ENCODE measurements at regions not wholly inside any gene's neighbourhood (a gene's known extent, or its start where the extent isn't known, plus 50 kb on each side); places are given as distances from the start of the nearest gene placed in this dataset.
"Not testable (repeated sequence)": the region's sequence is repeated elsewhere in the genome, so short reads cannot be mapped to it uniquely, and the experiment has no call there.

DNA sequence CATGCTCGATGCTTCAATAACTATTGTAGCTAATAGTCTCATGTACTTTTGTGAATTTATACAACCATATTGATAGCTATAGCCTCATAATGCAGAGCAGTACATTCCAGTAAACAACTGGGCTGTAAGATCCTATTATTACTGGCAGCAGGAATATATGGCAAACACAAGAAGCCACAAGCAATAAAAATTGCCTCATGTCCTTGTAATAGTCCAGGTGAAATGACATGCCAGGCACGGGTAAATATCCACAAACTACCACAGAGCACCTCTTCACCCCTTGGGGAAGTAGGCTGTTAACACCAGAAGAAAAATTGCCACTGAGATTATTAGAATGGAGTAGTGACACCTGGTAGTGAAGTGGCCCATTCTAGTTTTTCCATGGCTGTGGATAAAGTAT lies 158.3 kb downstream of the MTX2 start:
- Histone ChIP-seq H3K9me3 (ENCODE audit: low read length) (no peaks in the 10 kb centered on the region), H3F3A (ENCODE audit: low read length, unreplicated experiment) (no peaks in the 10 kb centered on the region), H4K20me1 (ENCODE audit: low read length) (no peaks in the 10 kb centered on the region), H3K27ac (ENCODE audit: low read length) (no peak overlapping the region), H3K9ac (ENCODE audit: low read length) (no peak overlapping the region), H3K4me1 (ENCODE audit: insufficient read depth, low read length) (peaks cover 7% of the 10 kb centered on the region), H3K9me2 (replicated peaks; ENCODE audit: low read length) (no peaks in the 10 kb centered on the region), H3K36me3 (ENCODE audit: low read depth, low read length) (no peaks in the 10 kb centered on the region), H3K4me2 (ENCODE audit: low read length) (no peak overlapping the region), H3K79me2 (ENCODE audit: low read length) (no peaks in the 10 kb centered on the region), H3K27me3 (ENCODE audit: low read length) (no peaks in the 10 kb centered on the region), H2AFZ (ENCODE audit: low read length) (no peak overlapping the region), H3K4me3 (ENCODE audit: low read length) (no peak overlapping the region)
- ChIA-PET CTCF (no interaction called here), POLR2A (ENCODE audit: unreplicated experiment) (no interaction called here)
- intact Hi-C loops (cut with micrococcal nuclease): no loop called here
- BruUV-seq (replicated peaks): no TSS peak
- ATAC-seq: no peak
- DNase-seq: no peak
- TF ChIP-seq, protein P1, sequence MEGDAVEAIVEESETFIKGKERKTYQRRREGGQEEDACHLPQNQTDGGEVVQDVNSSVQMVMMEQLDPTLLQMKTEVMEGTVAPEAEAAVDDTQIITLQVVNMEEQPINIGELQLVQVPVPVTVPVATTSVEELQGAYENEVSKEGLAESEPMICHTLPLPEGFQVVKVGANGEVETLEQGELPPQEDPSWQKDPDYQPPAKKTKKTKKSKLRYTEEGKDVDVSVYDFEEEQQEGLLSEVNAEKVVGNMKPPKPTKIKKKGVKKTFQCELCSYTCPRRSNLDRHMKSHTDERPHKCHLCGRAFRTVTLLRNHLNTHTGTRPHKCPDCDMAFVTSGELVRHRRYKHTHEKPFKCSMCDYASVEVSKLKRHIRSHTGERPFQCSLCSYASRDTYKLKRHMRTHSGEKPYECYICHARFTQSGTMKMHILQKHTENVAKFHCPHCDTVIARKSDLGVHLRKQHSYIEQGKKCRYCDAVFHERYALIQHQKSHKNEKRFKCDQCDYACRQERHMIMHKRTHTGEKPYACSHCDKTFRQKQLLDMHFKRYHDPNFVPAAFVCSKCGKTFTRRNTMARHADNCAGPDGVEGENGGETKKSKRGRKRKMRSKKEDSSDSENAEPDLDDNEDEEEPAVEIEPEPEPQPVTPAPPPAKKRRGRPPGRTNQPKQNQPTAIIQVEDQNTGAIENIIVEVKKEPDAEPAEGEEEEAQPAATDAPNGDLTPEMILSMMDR (conservative IDR thresholded peaks at IDR 0.05; ENCODE audit: low read depth, low read length): no peak
- no peak for TF ChIP-seq EZH2 (IDR thresholded peaks at IDR 0.05; ENCODE audit: low read length, unreplicated experiment)
- no peak for TF ChIP-seq EZH2phosphoT487 (IDR thresholded peaks at IDR 0.05; ENCODE audit: borderline replicate concordance, low read length)

GRCh38 chr2:176428944-176429469 lies 159.8 kb downstream of the MTX2 start:
- CTCF ChIA-PET; H3F3A ChIP-seq (ENCODE audit: low read length, unreplicated experiment); H3K27ac ChIP-seq (ENCODE audit: low read length); H3K4me3 ChIP-seq (ENCODE audit: low read length); H3K9ac ChIP-seq (ENCODE audit: low read length); H3K36me3 ChIP-seq (ENCODE audit: low read depth, low read length); intact Hi-C loops (cut with micrococcal nuclease); POLR2A ChIA-PET (ENCODE audit: unreplicated experiment); DNase-seq; H3K79me2 ChIP-seq (ENCODE audit: low read length); H3K9me3 ChIP-seq (ENCODE audit: low read length); H3K4me1 ChIP-seq (ENCODE audit: insufficient read depth, low read length); BruUV-seq (replicated peaks); H3K9me2 ChIP-seq (replicated peaks; ENCODE audit: low read length); ATAC-seq; H3K27me3 ChIP-seq (ENCODE audit: low read length); H3K4me2 ChIP-seq (ENCODE audit: low read length); H2AFZ ChIP-seq (ENCODE audit: low read length); H4K20me1 ChIP-seq (ENCODE audit: low read length): not testable (repeated sequence)

DNA sequence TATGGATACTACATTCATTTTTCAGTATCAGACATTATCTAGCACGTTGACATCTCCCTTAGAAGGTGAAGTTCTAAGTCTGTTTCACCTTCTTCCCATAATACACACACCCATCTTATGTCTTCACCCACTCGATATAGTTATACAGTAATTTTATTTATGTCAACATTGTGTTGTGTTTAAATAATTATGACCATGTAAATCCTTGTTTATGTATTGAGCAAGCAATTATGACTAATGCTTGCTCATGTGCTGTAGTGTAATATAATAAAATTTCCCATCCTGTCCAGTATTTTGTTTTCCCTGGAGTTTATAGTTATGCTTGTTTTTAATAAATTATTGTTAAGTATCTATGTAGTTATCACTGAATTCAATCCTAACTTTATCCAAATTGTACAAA lies 163.2 kb downstream of the MTX2 start:
- Histone ChIP-seq H3K9ac (ENCODE audit: low read length) (no peak overlapping the region), H3K4me3 (ENCODE audit: low read length) (no peak overlapping the region), H3K4me2 (ENCODE audit: low read length) (peak overlapping the region; percentile 13; the same call in 1 of the 2 replicates), H4K20me1 (ENCODE audit: low read length) (no peaks in the 10 kb centered on the region), H3K36me3 (ENCODE audit: low read depth, low read length) (no peaks in the 10 kb centered on the region), H3F3A (ENCODE audit: low read length, unreplicated experiment) (no peaks in the 10 kb centered on the region), H3K9me2 (replicated peaks; ENCODE audit: low read length) (no peaks in the 10 kb centered on the region), H2AFZ (ENCODE audit: low read length) (no peak overlapping the region), H3K27ac (ENCODE audit: low read length) (peak overlapping the region; percentile 21; the same call in 1 of the 2 replicates), H3K27me3 (ENCODE audit: low read length) (no peaks in the 10 kb centered on the region), H3K79me2 (ENCODE audit: low read length) (no peaks in the 10 kb centered on the region), H3K9me3 (ENCODE audit: low read length) (no peaks in the 10 kb centered on the region), H3K4me1 (ENCODE audit: insufficient read depth, low read length) (peaks cover 8% of the 10 kb centered on the region)
- ChIA-PET POLR2A (ENCODE audit: unreplicated experiment) (no interaction called here), CTCF (no interaction called here)
- DNase-seq: peak; percentile 56
- no peak for TF ChIP-seq EZH2phosphoT487 (IDR thresholded peaks at IDR 0.05; ENCODE audit: borderline replicate concordance, low read length)
- TF ChIP-seq, protein P1 (conservative IDR thresholded peaks at IDR 0.05; ENCODE audit: low read depth, low read length): no peak
- no peak for TF ChIP-seq EZH2 (IDR thresholded peaks at IDR 0.05; ENCODE audit: low read length, unreplicated experiment)
- intact Hi-C loops (cut with micrococcal nuclease): no loop called here
- BruUV-seq (replicated peaks): no TSS peak
- peak; percentile 83 for ATAC-seq
